Lower leg skin (tissue), 3 donors: ENCODE measurements at regions not wholly inside any gene's neighbourhood (a gene's known extent, or its start where the extent isn't known, plus 50 kb on each side); places are given as distances from the start of the nearest gene placed in this dataset.

ENCODE experiments used
- POLR2A ChIP-seq, 2 donors: fragments of 450-650 bp; IDR thresholded peaks; one replicate each; pipeline ENCODE4 v1.6.1; 2016 to 2017; ENCODE audit warnings: antibody characterized with exemption in 2 of 2, mild to moderate bottlenecking in 1 of 2, moderate library complexity in 1 of 2
- TF ChIP-seq, protein P1 (sequence below), 3 donors: fragments of 450-650 bp; IDR thresholded peaks; one replicate each; pipeline ENCODE4 v1.5.1; 2016; ENCODE audit warnings: antibody characterized with exemption in 3 of 3, mild to moderate bottlenecking in 3 of 3, moderate library complexity in 2 of 3

DNA sequence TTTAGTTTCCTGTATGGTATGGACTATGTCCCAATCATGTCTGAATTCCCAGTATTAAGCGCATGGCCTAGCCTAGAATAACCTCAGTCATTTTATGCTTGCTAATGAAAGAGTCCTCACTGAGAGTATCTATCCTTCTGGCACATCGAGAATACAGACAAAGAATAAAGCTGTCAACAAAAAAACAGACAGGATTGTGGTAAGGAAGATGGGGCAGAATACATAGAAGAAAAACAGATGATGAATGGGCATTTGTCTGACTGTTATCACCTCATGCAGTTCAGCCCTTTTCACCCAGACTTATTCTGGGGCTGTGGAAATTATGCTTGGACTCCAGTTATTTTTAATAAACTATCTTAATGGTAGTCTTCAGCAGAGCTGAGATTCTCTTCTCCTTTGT is 363.8 kb upstream of the TNC start:
- TF ChIP-seq, protein P1, sequence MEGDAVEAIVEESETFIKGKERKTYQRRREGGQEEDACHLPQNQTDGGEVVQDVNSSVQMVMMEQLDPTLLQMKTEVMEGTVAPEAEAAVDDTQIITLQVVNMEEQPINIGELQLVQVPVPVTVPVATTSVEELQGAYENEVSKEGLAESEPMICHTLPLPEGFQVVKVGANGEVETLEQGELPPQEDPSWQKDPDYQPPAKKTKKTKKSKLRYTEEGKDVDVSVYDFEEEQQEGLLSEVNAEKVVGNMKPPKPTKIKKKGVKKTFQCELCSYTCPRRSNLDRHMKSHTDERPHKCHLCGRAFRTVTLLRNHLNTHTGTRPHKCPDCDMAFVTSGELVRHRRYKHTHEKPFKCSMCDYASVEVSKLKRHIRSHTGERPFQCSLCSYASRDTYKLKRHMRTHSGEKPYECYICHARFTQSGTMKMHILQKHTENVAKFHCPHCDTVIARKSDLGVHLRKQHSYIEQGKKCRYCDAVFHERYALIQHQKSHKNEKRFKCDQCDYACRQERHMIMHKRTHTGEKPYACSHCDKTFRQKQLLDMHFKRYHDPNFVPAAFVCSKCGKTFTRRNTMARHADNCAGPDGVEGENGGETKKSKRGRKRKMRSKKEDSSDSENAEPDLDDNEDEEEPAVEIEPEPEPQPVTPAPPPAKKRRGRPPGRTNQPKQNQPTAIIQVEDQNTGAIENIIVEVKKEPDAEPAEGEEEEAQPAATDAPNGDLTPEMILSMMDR (IDR thresholded peaks at IDR 0.05) = no peak
- TF ChIP-seq POLR2A (IDR thresholded peaks at IDR 0.05) = no peak
